ENCODE measurements at regions not wholly inside any gene's neighbourhood (a gene's known extent, or its start where the extent isn't known, plus 50 kb on each side); places are given as distances from the start of the nearest gene placed in this dataset.

- no peak for TF ChIP-seq REST (IDR thresholded peaks at IDR 0.05; ENCODE audit: borderline replicate concordance)
- TF ChIP-seq REST (CRISPR knock-in tag; IDR thresholded peaks at IDR 0.05; ENCODE audit: low read depth), result 0 out of 2 replicates have a peak, but pooled peaks have one; percentile 60
- TF ChIP-seq MLLT1 (IDR thresholded peaks at IDR 0.05), result peak; percentile 96 to 98
- TF ChIP-seq ZNF146 (CRISPR knock-in tag; IDR thresholded peaks at IDR 0.05; ENCODE audit: unreplicated experiment), result no peak
- no peak for TF ChIP-seq ZBTB33 (CRISPR knock-in tag; IDR thresholded peaks at IDR 0.05)
- TF ChIP-seq SAFB2 (IDR thresholded peaks at IDR 0.05; ENCODE audit: borderline replicate concordance, low read depth, low read length, severe bottlenecking), result no peak
- TF ChIP-seq SOX6 (IDR thresholded peaks at IDR 0.05), result peak; percentile 70
- peak in 1 of 2 experiments; percentile 41; a peak in 1 of 4 replicates for TF ChIP-seq FOXA3 (CRISPR knock-in tag; conservative IDR thresholded peaks at IDR 0.05 in 1 of 2, IDR thresholded peaks at IDR 0.05 in 1 of 2)
- no peak; the same call in 1 of the 2 replicates for TF ChIP-seq ZFX (CRISPR knock-in tag; IDR thresholded peaks at IDR 0.05)
- TF ChIP-seq POU5F1 (IDR thresholded peaks at IDR 0.05; ENCODE audit: borderline replicate concordance, low read depth, low read length, partially characterized antibody), result no peak
- TF ChIP-seq ZSCAN32 (CRISPR knock-in tag; IDR thresholded peaks at IDR 0.05), result peak; percentile 86; the same call in 1 of the 2 replicates
- peak; percentile 100 for TF ChIP-seq GTF2E2 (tag; IDR thresholded peaks at IDR 0.05)
- peak; percentile 28 to 87; a peak in 3 of 4 replicates for TF ChIP-seq TBL1XR1 (IDR thresholded peaks at IDR 0.05; ENCODE audit: low read length in 2 of 2)
- TF ChIP-seq ZKSCAN3 (CRISPR knock-in tag; IDR thresholded peaks at IDR 0.05), result no peak
Observed at GRCh38 chr1:147084273-147085096, 87.8 kb downstream of the PRKAB2 start (continued).

All from K562 (cell line).